GM21528 (cell line): ENCODE measurements at regions not wholly inside any gene's neighbourhood (a gene's known extent, or its start where the extent isn't known, plus 50 kb on each side); places are given as distances from the start of the nearest gene placed in this dataset.
"Not testable (repeated sequence)": the region's sequence is repeated elsewhere in the genome, so short reads cannot be mapped to it uniquely, and the experiment has no call there.

Experiments
- ATAC-seq: cut with Tn5 transposase; IDR thresholded peaks from one replicate; pipeline ENCODE4 v1.9.1; 2021; ENCODE audit warnings: mild to moderate bottlenecking, moderate library complexity; ENCODE audit not compliant: unreplicated experiment, low FRiP score

DNA sequence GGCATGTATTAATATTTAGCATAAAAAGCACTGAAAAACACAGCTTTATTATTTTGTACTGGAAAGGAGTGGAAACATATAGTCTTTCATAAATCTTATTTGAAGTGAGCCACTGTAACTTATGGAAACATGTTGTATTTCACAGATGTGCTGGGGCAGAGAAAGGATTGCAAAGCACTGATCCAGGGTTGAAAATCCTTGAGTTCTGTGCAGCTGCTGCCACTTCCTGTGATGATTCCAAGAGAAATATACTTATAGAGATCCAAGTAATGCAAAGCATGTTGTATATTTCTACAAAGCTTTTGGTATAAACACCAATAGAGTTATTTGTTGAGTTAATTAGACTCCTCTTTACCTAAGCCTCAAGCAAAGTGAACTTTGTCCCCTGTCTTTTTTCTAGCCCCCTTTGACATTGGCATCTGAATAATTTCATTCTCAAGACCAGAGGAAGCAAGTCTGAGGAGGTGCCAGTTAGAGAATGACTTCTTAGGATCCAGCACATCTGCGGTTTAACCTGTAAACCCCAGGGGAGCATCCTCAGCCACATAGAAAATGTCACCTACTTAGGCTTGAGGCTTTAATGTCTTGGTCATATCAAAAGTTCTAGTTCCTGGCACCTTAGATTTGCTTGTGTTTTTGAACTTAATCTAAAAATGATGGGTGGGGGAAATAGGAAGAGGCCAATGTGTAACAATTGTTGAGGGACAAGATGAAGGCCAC, 173.3 kb downstream of the FASLG start:
- no peak for ATAC-seq

- ATAC-seq, result no peak
These were observed 175.1 kb downstream of the FASLG start for GRCh38 chr1:172833954-172834353.

DNA sequence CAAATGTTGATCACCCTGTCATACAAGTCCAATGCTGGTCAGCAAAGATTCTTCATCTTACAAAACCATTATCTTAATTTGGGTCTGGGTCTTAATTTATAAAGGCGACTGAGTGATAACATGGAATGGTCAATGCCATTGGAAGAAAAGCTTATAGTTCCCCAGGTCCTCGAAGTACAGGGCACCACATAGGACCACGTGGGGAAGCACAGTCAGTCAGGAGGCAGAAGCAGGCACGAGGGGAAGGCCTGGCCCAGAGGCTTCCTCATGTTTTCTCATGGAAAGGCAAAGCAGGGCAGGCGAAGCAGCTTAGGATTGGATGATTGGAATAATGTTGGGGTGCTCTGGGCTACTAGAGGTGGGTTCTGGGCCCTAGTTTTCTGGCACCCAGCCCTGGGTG, 175.7 kb downstream of the FASLG start:
- ATAC-seq, result no peak

DNA sequence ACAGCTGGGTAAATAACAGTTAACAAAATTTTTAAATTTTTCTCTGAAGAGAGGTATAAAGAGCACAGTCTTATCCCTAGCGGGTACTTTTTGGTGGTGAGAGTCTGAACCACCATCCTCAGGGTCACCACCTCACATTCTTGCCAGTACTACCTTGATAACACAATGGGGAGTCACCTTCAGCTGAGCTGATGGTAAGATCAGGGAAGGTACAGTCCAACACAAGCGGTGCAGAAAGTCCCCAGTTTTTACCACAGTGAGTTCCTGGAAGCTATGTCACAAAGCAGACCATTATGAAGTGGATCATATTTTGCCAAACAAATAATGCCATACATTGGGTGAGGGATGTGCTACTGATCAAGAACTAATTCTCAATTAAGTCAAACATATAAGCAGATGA, 176.9 kb downstream of the FASLG start:
- ATAC-seq, result no peak

- ATAC-seq, result no peak
These were observed 179.1 kb downstream of the FASLG start for GRCh38 chr1:172837816-172838679.

DNA sequence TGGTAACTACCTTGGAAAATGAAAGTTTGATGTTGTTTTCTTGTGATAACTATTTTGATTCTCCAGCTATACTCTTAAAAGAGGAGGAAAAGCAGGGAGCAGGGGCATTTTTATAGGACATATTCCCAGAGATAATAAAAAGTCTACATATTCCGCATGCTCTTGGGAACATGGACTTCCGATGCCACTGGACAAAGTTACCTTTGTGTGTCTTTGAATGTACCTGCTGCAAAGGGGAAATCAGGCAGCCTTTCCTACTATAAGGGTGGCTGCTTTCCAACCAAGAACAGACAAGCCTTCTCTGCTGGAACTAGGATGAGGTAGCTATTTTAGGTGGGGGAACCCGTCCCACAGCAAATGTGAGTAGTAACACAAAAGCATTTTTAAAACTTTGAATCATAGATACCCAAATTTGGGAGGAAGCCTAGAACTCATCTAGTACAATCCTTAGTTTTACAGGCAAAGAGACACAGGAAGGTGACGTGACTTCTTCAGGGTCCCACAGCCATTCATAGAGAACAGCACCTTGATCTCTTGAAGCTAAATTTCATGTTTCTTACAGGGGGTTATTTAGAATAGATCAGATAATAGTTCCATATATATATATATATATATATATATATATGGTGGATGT, 179.9 kb downstream of the FASLG start:
- ATAC-seq, result no peak

DNA sequence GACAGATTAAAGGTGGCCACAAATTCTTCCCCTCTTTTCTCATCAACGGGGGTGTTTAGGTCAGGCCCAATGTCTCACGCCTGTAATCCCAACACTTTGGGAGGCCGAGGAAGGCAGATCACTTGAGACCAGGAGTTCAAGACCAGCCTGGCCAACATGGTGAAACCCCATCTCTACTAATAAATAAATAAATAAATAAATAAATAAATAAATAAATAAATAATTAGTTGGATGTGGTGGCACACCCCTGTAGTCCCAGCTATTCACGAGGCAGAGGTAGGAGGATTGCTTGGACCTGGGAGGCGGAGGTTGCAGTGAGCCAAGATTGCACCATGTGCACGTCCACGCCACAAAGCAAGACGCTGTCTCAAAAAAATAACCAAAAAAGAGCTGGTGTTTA, 180.7 kb downstream of the FASLG start:
- ATAC-seq, result not testable (repeated sequence)

DNA sequence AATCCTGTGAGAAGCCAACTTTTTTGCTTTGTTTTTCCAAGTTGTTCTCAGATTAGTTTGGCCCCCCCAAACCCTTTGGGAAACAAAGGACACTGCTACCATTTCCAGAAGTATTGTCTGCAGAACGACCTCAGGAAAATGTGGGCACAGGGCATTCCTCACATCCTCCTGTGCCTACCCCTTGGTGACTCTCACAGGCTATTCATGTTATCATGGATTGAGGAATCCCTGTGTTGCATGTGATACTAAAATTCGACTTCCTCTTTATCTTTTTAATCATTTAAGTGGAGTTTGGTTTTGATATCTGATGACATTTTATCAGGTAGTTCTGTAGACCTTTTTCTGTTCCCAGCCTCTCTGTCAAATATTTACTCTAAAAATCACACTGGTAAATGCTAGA, 184.5 kb downstream of the FASLG start:
- no peak for ATAC-seq

- ATAC-seq, result no peak
These were observed 186.5 kb downstream of the FASLG start for GRCh38 chr1:172845371-172845770.

- ATAC-seq, result no peak
These were observed 187.0 kb downstream of the FASLG start for GRCh38 chr1:172845865-172846264.

GRCh38 chr1:172847814-172848213, 188.9 kb downstream of the FASLG start:
- ATAC-seq, result not testable (repeated sequence)

DNA sequence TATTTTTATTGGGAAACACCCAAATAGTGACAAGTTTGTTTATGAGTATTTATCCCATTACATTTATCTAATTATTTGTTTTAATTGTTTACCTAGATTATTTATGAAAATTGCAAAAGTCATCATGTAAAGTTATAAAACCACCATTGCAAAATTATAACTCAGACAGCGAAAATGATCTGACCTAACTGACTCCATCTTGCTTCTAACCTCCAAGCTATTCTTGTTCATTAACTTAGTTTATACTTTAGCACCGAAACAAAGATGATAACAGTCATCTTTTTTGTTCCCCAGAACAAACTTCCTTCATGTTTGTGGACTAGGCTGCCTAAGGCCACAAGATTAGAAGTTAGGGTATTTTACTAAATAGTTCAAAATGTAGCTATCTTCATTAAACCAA, 190.8 kb downstream of the FASLG start:
- no peak for ATAC-seq

- ATAC-seq, result no peak
These were observed 192.2 kb downstream of the FASLG start for GRCh38 chr1:172851077-172851476.

DNA sequence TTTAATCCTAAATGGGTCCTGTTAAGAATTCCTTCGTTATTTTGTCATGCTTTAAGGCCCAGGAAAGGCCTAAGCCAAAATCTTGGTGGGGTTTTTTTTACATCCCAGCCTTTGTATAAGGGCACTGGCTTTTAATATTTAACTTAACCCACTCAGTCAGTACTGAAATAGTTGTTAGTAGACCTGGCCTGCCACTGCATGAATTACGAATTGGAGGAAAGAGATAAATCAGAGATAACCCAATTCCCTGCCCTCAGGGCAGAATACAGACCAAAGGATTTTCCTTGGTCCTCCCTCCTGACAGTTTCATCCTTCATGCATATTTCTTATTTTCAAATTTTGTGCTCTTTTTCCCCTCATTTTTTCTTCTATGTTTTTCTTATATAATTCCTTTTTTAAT, 193.0 kb downstream of the FASLG start:
- no peak for ATAC-seq

DNA sequence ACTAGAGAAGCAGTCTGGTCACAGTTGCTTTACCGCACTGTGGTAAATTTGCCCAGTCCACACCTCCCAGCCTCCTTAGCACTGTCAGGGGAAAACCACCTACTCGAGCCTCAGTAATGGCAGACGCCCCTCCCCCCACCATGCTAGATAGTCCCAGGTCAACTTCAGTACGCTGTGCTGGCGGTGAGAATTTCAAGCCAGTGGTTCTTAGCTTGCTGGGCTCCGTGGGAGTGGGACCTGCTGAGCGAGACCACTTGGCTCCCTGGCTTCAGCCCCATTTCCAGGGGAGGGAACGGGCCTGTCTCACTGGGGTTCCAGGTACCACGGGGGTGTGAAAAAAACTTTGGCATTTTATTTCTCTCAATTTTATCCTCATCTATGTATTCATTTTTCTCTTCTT, 194.8 kb downstream of the TNFSF18 start:
- not testable (repeated sequence) for ATAC-seq

DNA sequence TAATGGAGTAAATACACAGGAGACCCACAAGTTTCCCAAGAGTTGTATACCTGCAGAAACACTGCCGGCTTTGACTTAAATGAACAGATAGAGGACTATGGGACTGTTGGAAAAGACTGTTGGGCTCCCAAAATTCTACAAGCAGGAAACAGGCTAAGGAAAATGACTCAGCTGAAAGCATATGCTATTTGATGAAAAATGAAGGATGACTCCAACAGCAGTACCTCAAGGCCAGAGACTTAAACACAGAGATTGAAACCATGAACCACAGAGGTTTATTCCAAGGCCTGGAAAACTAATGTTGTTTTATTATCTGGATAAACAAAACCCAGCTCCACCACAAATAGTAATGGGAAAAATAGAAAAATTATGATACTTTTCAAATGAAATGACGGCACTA, 187.7 kb downstream of the TNFSF18 start:
- no peak for ATAC-seq

DNA sequence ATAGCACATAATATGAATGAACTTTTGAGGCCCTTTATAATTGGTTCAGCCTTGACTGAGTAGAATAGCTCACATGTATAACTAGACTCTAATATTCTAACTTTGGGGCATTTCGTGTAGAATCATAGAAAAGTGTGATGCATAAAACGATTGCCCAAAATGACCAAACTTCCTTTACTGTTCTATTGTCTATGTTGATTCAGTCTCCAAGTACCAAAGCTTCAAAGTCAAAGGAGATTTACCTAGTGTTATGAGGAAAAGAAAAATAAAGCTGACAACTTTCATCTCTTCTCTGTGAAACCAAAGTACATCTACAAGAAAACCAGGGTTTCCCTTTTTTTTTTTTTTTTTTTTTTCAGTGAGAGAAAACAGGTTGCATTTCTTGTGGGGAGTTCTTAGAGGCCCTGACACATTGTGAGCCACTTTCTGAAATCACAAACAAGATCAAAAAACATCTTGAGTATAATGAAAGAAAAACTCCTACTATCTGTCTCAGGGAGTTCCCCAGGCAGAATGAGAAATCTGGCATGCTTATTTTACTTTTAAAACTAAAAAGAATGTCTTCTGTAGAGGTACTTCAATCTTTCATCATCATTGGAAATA, 183.4 kb downstream of the TNFSF18 start:
- ATAC-seq, result no peak

DNA sequence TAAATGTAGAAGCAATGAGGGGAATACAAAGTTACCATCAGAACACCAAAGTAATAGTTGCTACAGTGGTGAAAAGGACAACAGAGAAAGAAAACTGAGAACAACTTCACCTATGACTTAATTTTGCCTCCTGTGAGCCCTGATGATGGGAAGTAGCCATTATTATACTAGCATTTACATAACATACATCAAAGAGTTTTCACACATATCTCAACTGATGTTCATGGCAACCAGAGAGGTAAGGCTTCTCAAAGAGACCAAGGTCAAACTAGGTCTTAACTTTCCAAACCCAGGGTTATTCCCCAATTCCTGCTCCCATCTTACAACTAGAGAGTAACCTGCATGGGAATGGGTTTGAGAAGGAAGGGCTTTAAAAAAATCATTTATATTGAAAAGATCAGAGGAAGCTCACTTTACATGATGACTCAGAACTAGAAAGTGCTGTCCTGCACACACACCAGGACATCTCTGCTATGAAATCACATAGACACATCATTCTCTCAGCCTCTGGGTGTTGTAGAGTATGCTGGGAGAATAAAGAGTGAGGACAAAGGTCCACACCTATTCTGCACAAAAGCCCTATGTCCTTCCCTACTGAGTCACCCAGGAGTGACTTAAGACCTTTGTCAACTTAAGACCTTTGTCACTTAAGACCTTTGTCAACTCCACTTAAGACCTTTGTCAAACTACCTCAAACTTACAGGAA, 179.7 kb downstream of the TNFSF18 start:
- no peak for ATAC-seq

- no peak for ATAC-seq
These were observed 175.8 kb downstream of the TNFSF18 start for GRCh38 chr1:172874950-172875349.

DNA sequence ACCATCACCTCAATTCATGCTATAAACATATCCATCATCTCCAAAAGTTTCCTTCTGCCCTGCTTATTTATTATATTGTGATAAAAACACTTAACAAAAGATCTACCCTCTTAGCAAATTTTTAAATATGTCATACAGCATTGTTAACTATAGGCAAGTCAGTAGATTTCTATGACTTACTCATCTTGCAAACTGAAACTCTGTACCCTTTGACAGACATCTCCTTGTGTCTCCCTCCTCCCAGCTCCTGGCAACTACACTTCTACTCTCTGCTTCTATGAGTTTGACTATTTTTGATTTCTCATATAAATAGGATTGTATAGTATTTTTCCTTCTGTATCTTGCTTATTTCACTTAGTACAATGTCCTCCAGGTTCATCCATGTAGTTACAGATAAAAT, 174.8 kb downstream of the TNFSF18 start:
- ATAC-seq, result no peak
